Activated CD4-positive, alpha-beta T cell treated with anti-CD3 and anti-CD28 coated beads, Interleukin-2, amount 10 ng/mL, durations not matched to agents 24 days and 14 days (primary cell): ENCODE measurements at regions not wholly inside any gene's neighbourhood (a gene's known extent, or its start where the extent isn't known, plus 50 kb on each side); places are given as distances from the start of the nearest gene placed in this dataset.
"Not testable (repeated sequence)": the region's sequence is repeated elsewhere in the genome, so short reads cannot be mapped to it uniquely, and the experiment has no call there.

Source experiments
- DNase-seq: peaks from one replicate; pipeline ENCODE4 v3.0.0; 2022
- H3K27ac Mint-ChIP-seq: one replicate; pipeline ENCODE4 v1.8.0; 2022; ENCODE audit warnings: mild to moderate bottlenecking, mixed read lengths
- H3K27me3 Mint-ChIP-seq: one replicate; pipeline ENCODE4 v1.8.0; 2022; ENCODE audit warnings: mixed read lengths
- H3K36me3 Mint-ChIP-seq: one replicate; pipeline ENCODE4 v1.8.0; 2022; ENCODE audit warnings: low read depth, mild to moderate bottlenecking, mixed read lengths
- H3K4me1 Mint-ChIP-seq: one replicate; pipeline ENCODE4 v1.8.0; 2021; ENCODE audit warnings: mixed read lengths
- H3K4me3 Mint-ChIP-seq: one replicate; pipeline ENCODE4 v1.8.0; 2022; ENCODE audit warnings: mild to moderate bottlenecking, moderate library complexity, mixed read lengths
- H3K9me3 Mint-ChIP-seq: one replicate; pipeline ENCODE4 v1.8.0; 2021; ENCODE audit warnings: mixed read lengths
- intact Hi-C: fragments of 100-400 bp; cut with micrococcal nuclease; formaldehyde crosslinking; loops from one replicate; pipeline ENCODE4 v1.15.1; 2023

DNA sequence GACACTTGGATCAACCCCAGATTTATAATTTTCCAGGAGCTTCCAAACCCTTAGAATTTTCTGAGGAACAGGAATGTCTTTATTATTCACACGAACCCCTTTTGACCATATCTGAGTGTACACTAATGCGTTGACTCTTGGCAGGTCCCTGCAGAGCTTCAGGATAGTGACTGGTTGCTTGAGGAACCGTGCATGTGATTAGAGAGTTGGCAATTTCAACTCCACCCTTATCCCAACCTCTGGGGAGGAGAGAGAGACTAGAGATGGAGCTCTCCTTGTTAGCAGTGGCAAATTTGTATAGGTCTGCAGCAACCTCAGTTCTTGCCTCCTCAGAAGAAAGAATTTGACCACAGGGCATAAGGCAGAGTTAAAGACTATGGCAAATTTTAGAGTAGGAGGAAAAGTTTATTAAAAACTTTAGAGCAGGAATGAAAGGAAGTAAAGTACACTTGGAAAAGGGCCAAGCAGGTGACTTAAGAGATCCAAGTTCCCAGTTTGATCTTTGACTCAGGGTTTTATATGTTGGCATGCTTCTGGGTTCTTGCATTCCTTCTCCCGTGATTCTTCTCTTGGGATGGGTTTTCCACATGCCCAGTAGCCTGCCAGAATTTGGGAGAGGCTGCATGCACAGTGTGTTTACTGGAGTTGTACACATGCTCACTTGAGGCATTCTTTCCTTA, 93.8 kb upstream of the ETV3 start:
- no peak for DNase-seq
- Mint-ChIP-seq H3K4me1 (peaks cover 2% of the 10 kb centered on the region), H3K27ac (no peak overlapping the region), H3K9me3 (peaks cover 4% of the 10 kb centered on the region), H3K4me3 (no peak overlapping the region), H3K27me3 (peaks cover 10% of the 10 kb centered on the region), H3K36me3 (no peaks in the 10 kb centered on the region)
- intact Hi-C loops, result no loop called here

DNA sequence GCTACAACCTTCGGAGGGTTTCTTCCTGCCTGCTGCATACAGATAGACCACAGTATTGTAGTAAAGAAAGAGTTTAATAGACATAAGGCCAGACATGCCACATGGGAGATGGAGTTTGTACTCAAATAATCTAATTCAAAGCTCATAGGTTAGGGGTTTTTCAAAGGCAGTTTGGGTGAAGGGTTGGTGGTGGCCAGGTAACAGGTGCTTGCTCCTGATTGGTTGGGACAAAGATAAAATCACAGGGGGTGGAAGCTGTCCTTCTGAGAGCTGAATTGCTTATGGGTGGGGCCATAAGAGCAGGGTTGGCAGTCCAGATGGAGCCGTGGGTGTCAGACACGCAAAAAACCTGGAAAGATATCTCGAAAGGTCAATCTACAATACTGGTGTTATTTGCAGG, 92.3 kb upstream of the ETV3 start:
- Mint-ChIP-seq H3K4me1 (peaks cover 2% of the 10 kb centered on the region), H3K9me3 (peaks cover 4% of the 10 kb centered on the region), H3K4me3 (no peak overlapping the region), H3K27ac (no peak overlapping the region), H3K36me3 (no peaks in the 10 kb centered on the region), H3K27me3 (peaks cover 7% of the 10 kb centered on the region)
- DNase-seq, result no peak
- intact Hi-C loops, result no loop called here

DNA sequence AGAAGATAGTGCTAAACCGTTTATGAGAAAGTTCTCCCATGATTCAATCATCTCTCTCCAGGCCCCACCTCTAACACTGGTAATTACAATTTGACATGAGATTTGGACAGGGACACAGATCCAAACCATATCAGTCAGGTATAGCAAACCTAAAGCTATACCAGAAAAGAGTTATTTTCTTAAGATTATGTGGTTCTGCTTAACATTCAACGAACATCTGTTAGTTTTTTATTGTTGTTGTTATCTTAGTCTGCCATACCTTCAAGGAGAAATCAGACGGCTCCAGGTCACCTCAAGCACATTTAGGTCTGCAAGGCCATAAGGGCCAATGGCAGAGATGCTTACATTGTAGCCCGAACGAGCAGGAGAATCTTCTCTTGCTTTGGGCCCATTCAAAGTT, 89.5 kb upstream of the ETV3 start:
- H3K27me3 Mint-ChIP-seq, result peaks cover 18% of the 10 kb centered on the region
- H3K27ac Mint-ChIP-seq, result no peak overlapping the region
- H3K4me3 Mint-ChIP-seq, result no peak overlapping the region
- intact Hi-C loops, result no loop called here
- no peaks in the 10 kb centered on the region for H3K36me3 Mint-ChIP-seq
- DNase-seq, result no peak
- H3K4me1 Mint-ChIP-seq, result peaks cover 2% of the 10 kb centered on the region
- peaks cover 13% of the 10 kb centered on the region for H3K9me3 Mint-ChIP-seq

DNA sequence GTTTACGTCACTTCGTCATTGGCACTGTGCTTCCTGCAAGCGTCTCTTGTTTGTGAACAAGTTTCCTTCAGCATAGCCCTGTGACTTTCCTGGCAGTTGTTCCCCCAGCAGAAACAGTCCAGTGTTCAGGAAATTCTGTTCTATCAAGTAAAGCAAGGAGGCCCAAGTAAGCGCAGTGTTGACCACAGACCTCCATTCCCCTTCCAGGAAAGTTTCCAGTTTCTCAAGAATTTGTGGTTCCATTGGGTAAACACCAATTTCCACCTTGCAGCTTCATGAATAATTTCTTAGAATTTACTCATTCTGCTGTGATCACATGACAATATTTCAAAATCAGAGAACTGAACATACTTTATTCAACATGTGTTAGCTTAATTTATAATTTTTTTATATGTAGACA, 88.5 kb upstream of the ETV3 start:
- Mint-ChIP-seq H3K27me3 (peaks cover 24% of the 10 kb centered on the region), H3K9me3 (peaks cover 13% of the 10 kb centered on the region), H3K27ac (no peak overlapping the region), H3K4me3 (no peak overlapping the region), H3K4me1 (peaks cover 2% of the 10 kb centered on the region), H3K36me3 (no peaks in the 10 kb centered on the region)
- no peak for DNase-seq
- intact Hi-C loops, result no loop called here

DNA sequence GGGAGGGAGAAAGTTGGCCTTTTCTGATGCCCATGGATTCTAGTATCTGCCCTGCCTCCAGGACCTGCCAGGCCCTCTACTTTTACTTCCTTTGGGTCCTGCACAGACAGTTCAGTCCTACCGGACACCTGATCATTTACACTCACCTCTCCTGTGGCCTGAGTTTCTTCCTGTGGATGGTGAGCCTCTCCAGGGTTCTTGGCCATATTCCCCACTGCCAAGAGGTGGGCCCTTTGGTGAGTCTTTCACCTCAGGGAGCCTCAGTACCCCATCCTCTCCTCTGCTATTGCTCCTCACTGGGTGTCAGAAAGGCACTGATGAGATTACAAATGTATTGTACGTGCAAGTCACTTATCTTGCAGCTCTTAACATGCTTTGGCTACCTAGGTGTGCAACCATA, 81.4 kb upstream of the ETV3 start:
- H3K27me3 Mint-ChIP-seq, result peaks cover 25% of the 10 kb centered on the region
- intact Hi-C loops, result no loop called here
- H3K27ac Mint-ChIP-seq, result no peak overlapping the region

DNA sequence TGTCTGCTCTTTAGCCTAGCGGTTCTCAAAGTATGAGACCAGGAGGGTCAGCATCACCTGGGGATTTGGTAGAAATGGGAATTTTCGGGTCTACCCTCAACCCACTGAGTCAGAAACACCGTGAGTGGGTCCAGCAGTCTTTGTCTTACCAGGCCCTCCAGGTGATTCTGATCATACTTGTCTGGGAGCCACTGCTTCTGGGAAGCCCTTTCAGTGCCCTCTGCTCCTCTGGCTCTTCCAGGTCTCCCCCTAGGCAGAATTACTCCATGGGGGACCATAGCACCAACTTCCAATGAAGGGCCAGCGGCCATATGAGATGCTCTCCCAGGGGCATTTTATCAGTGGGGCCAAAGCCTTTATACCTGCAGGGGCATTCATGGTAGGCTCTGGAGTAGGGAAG, 81.0 kb upstream of the ETV3 start:
- intact Hi-C loops, result no loop called here
- peaks cover 25% of the 10 kb centered on the region for H3K27me3 Mint-ChIP-seq
- peaks cover 10% of the 10 kb centered on the region for H3K9me3 Mint-ChIP-seq
- no peak overlapping the region for H3K27ac Mint-ChIP-seq
- no peak overlapping the region for H3K4me3 Mint-ChIP-seq
- DNase-seq, result no peak
- H3K4me1 Mint-ChIP-seq, result no peaks in the 10 kb centered on the region
- H3K36me3 Mint-ChIP-seq, result no peaks in the 10 kb centered on the region

More for the DNA sequence above, 81.4 kb upstream of the ETV3 start:
- H3K4me3 Mint-ChIP-seq, result no peak overlapping the region
- H3K4me1 Mint-ChIP-seq, result no peaks in the 10 kb centered on the region
- no peaks in the 10 kb centered on the region for H3K36me3 Mint-ChIP-seq
- no peak for DNase-seq
- peaks cover 8% of the 10 kb centered on the region for H3K9me3 Mint-ChIP-seq

DNA sequence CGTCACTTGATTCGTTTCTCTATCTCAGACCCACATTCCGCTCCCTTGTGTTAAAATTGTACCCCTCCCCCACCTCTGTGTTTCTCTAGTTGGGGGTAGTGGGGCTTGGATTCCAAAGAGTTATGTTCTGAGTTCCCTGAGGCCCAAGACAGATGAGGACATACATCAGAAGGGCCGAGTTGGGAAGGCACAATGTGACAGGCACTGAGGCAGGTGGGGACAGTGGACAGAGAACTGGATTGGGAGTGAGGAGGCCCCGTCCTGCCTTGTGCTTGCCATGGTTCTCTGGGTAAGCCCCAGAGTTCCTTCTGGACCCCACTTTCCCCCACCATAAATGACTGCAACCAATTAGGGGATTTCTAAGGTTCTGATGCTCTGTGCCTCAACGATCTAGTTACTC, 80.5 kb upstream of the ETV3 start:
- Mint-ChIP-seq H3K27ac (no peak overlapping the region), H3K27me3 (peaks cover 24% of the 10 kb centered on the region), H3K4me3 (no peak overlapping the region), H3K9me3 (peaks cover 9% of the 10 kb centered on the region), H3K4me1 (no peaks in the 10 kb centered on the region), H3K36me3 (no peaks in the 10 kb centered on the region)
- intact Hi-C loops, result no loop called here
- DNase-seq, result no peak

DNA sequence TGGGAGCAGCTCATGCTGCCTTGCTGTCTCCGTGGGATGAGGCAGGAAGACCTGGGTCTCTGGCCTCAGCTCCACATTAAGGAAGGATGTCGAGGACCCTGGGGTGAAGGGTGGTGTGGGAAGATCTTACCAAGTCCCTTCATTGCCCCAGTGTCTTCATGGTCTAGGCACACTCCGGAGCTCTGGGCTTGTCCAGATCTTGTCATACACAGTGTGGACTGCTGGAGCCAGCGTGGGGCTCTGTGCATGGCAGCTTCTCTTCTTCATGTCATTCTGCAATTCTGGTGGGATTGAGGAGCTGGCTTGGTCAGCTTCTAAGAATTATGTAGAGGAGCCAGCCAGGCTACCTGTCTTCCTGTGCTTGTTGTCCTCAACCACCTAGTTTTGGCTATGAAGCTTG, 79.3 kb upstream of the ETV3 start:
- no peaks in the 10 kb centered on the region for H3K4me1 Mint-ChIP-seq
- H3K36me3 Mint-ChIP-seq, result no peaks in the 10 kb centered on the region
- H3K9me3 Mint-ChIP-seq, result peaks cover 21% of the 10 kb centered on the region
- no peak for DNase-seq
- no peak overlapping the region for H3K4me3 Mint-ChIP-seq
- intact Hi-C loops, result no loop called here
- no peak overlapping the region for H3K27ac Mint-ChIP-seq
- H3K27me3 Mint-ChIP-seq, result peaks cover 22% of the 10 kb centered on the region

DNA sequence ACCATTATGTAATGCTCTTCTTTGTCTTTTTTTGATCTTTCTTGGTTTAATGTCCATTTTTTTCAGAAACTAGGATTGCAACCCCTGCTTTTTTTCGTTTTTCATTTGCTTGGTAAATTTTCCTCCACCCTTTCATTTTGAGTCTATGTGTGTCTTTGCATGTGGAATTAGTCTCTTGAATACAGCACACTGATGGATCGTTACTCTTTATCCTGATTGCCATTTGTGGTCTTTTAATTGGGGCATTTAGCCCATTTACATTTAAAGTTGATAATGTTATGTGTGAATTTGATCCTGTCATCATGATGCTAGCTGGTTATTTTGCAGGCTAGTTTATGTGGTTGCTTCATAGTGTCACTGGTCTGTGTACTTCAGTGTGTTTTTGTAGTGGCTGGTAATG, 75.6 kb upstream of the ETV3 start:
- DNase-seq, result no peak
- Mint-ChIP-seq H3K27ac (no peak overlapping the region), H3K9me3 (peaks cover 22% of the 10 kb centered on the region), H3K4me3 (no peak overlapping the region), H3K27me3 (peaks cover 21% of the 10 kb centered on the region), H3K4me1 (no peaks in the 10 kb centered on the region), H3K36me3 (no peaks in the 10 kb centered on the region)
- intact Hi-C loops, result no loop called here

DNA sequence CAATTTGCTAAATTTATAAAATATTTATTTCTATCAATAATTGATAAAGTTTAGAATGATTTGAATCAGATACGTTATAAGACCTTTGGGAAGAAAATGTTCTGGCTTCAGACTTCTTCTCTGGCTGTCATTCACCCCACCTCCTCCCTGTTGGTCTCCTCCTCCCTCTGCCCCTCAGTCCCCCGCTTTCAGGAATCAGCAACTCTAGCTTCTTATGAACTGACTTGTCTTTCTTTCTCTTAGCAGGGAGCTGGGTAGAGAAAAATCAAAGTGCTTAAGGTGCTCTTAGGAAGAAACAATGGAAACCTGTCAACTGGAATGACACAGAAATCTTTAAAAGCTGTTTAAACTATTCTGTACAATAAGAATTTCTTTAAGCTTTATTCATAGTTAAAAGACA, 71.3 kb upstream of the ETV3 start:
- H3K27me3 Mint-ChIP-seq, result peaks cover 24% of the 10 kb centered on the region
- no peak for DNase-seq
- no peak overlapping the region for H3K4me3 Mint-ChIP-seq
- intact Hi-C loops, result no loop called here
- H3K36me3 Mint-ChIP-seq, result no peaks in the 10 kb centered on the region
- H3K4me1 Mint-ChIP-seq, result no peaks in the 10 kb centered on the region
- H3K27ac Mint-ChIP-seq, result no peak overlapping the region
- peaks cover 17% of the 10 kb centered on the region for H3K9me3 Mint-ChIP-seq

DNA sequence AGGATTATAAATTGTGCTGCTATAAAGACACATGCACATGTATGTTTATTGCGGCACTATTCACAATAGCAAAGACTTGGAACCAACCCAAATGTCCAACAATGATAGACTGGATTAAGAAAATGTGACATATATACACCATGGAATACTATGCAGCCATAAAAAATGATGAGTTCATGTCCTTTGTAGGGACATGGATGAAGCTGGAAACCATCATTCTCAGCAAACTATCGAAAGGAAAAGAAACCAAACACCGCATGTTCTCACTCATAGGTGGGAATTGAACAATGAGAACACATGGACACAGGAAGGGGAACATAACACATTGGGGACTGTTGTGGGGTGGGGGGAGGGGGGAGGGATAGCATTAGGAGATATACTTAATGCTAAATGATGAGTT, 67.8 kb upstream of the ETV3 start:
- H3K4me1 Mint-ChIP-seq, H3K36me3 Mint-ChIP-seq, H3K9me3 Mint-ChIP-seq, intact Hi-C loops, DNase-seq, H3K27ac Mint-ChIP-seq, H3K4me3 Mint-ChIP-seq: not testable (repeated sequence)
- H3K27me3 Mint-ChIP-seq, result peaks cover 13% of the 10 kb centered on the region

DNA sequence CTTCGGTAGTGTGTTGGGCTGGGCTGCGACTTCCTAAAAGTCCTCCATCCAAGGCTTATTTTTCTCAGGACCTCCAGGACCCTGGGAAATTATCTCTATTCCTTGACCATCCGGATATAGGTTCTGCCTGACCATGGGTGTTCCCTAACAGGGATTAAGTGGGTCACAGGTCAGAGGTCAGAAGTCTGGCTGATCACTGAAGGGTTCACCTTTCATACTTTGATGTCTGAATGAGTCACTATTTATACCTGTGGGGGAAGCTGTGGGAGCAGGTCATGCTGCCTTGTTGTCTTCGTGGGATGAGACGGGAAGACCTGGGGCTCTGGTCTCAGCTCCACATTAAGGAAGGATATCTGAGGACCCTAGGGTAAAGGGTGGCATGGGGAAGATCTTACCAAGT, 65.0 kb upstream of the ETV3 start:
- no peak for DNase-seq
- intact Hi-C loops, result no loop called here
- no peaks in the 10 kb centered on the region for H3K36me3 Mint-ChIP-seq
- H3K27me3 Mint-ChIP-seq, result peaks cover 5% of the 10 kb centered on the region
- H3K9me3 Mint-ChIP-seq, result no peaks in the 10 kb centered on the region
- H3K4me1 Mint-ChIP-seq, result no peaks in the 10 kb centered on the region
- H3K4me3 Mint-ChIP-seq, result no peak overlapping the region
- H3K27ac Mint-ChIP-seq, result no peak overlapping the region

DNA sequence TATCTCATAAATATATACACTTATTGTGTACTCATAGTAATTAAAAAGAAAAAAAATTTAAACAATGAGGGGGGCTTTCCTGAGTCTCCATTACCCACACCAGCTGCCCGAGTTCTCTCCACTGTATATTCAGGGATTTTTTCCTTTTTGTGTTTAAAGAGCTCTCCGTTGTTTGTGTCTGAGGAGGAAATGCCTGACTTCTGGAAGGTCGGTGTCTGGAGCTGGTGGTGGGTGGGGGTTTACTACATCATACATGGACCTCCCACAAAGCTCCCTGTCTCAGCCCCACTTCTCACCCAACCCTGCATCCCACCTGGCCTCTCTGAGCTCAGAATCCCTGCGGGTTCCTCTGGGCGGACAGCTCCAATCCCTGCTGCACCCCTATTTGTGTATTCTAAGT, 64.1 kb upstream of the ETV3 start:
- Mint-ChIP-seq H3K36me3 (no peaks in the 10 kb centered on the region), H3K4me3 (no peak overlapping the region), H3K9me3 (no peaks in the 10 kb centered on the region), H3K27ac (no peak overlapping the region), H3K4me1 (no peaks in the 10 kb centered on the region), H3K27me3 (peaks cover 5% of the 10 kb centered on the region)
- intact Hi-C loops, result no loop called here
- DNase-seq, result no peak

DNA sequence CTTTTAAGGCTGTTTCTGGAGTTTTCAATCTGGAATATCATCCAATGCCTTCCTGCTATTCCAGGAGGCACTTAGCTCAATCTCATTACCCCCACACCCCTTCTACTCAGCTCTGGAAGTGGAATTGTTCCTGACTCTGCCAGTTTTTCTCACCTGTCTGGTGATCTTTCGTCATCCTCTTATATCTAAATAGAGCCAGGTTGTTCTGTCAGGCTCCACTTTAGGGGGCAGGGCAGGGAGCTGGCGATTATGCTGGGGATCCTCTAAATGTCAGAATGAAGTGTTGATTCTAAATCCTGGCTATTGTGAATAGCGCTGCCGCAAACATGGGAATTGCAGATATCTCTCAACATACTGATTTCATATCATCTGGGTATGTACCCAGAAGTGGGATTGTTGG, 63.6 kb upstream of the ETV3 start:
- Mint-ChIP-seq H3K27ac (no peak overlapping the region), H3K36me3 (no peaks in the 10 kb centered on the region), H3K9me3 (no peaks in the 10 kb centered on the region), H3K4me3 (no peak overlapping the region), H3K4me1 (no peaks in the 10 kb centered on the region), H3K27me3 (peaks cover 5% of the 10 kb centered on the region)
- no peak for DNase-seq
- intact Hi-C loops, result no loop called here

DNA sequence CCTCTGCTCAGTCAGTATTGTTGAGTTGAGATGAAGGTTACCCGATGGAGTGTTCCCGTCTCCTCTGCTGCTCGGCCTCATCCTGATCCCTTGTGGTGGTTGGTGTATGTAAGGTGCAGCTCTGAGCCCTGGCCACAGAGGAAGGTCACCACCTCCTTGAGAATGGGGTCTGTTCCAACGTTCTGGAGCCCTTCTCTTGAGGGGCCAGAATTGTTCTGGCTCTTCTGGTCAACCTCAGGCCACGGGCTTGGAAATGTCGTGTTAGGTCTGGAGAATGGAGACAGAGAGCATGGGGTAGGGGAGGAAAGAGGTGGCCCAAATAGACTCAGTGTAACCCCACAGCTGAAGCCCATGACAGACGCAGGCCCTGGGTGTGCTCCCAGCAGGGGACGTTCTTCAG, 62.3 kb upstream of the ETV3 start:
- H3K36me3 Mint-ChIP-seq, result no peaks in the 10 kb centered on the region
- H3K9me3 Mint-ChIP-seq, result no peaks in the 10 kb centered on the region
- H3K4me1 Mint-ChIP-seq, result no peaks in the 10 kb centered on the region
- peaks cover 15% of the 10 kb centered on the region for H3K27me3 Mint-ChIP-seq
- DNase-seq, result no peak
- H3K4me3 Mint-ChIP-seq, result no peak overlapping the region
- H3K27ac Mint-ChIP-seq, result no peak overlapping the region
- intact Hi-C loops, result no loop called here
